ENCODE measurements at regions not wholly inside any gene's neighbourhood (a gene's known extent, or its start where the extent isn't known, plus 50 kb on each side); places are given as distances from the start of the nearest gene placed in this dataset.
A peak's percentile ranks its signal among the peaks of the same experiment; 100 is the strongest.

DNA sequence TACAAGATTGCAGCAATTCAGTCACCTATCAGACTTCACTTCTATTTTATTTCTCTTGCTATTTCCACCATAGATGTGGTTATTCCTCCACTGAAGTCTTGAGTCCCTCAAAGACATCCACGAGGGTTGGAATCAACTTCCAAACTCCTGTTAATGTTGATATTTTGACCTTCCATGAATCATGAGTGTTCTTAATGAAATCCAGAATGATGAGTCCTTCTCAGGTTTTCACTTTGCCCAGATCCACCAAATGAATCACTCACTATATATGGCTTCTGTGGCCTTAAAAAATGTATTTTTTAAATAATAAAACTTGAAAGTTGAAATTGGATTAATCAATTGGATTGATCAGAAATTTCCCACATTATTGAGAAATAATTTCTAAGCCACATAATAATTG lies 1821.0 kb downstream of the EFNA5 start:
- TF ChIP-seq HDGF (IDR thresholded peaks at IDR 0.05; ENCODE audit: borderline replicate concordance) (no peak), ARNT (IDR thresholded peaks at IDR 0.05) (no peak), FOXK2 (IDR thresholded peaks at IDR 0.05) (no peak), ZNF384 (IDR thresholded peaks at IDR 0.05) (no peak), CTBP1 (IDR thresholded peaks at IDR 0.05; ENCODE audit: borderline replicate concordance) (no peak)
- POLR2A ChIA-PET, result no interaction called here
- CTCF ChIA-PET, result no interaction called here
- no peak for DNase-seq (ENCODE audit: extremely low spot score)

DNA sequence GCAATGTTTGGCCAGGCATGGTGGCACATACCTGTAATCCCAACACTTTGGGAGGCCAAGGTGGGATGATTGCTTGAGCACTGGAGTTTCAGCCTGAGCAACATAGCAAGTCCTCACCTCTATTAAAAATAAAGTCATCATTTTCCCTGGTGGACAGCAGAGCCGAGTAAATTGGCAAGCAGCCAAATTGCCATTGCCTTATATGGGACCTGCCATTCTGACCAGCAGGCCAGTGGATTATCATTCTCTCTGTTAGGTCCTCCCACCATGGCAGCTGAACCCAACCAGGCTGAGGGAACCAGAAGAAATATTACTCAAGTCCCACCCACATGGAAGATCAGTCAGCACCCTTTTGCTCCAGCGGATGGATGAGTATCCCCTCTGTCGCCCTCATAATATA lies 1829.9 kb downstream of the EFNA5 start:
- TF ChIP-seq, protein P1, sequence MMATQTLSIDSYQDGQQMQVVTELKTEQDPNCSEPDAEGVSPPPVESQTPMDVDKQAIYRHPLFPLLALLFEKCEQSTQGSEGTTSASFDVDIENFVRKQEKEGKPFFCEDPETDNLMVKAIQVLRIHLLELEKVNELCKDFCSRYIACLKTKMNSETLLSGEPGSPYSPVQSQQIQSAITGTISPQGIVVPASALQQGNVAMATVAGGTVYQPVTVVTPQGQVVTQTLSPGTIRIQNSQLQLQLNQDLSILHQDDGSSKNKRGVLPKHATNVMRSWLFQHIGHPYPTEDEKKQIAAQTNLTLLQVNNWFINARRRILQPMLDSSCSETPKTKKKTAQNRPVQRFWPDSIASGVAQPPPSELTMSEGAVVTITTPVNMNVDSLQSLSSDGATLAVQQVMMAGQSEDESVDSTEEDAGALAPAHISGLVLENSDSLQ (IDR thresholded peaks at IDR 0.05), result peak; percentile 22; the same call in 1 of the 2 replicates
- TF ChIP-seq ELF4 (IDR thresholded peaks at IDR 0.05), result no peak
- CTCF ChIA-PET, result no interaction called here
- DNase-seq (ENCODE audit: extremely low spot score), result peak; percentile 23
- POLR2A ChIA-PET, result no interaction called here

DNA sequence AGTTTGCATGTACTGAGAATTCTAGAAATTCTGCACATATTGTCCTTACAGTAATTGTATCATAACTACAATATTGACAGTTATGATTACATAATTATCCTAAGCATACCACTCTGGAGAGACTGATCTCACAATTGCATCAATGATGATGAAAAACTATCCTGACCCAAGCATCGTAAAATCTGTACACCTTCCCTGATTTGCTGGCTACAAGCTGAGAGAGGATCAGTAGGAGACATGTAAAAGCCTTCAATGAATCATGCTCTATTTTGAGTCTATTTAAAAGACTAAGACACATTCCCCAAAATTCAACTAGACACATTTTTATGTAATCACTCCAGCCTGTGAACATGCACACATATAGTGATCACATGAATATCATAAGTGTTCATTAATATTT lies 1833.8 kb downstream of the EFNA5 start:
- ChIA-PET POLR2A (no interaction called here), CTCF (no interaction called here)
- TF ChIP-seq FOXM1 (IDR thresholded peaks at IDR 0.05; ENCODE audit: borderline replicate concordance) (no peak), FOXK2 (IDR thresholded peaks at IDR 0.05) (no peak), L3MBTL2 (conservative IDR thresholded peaks at IDR 0.05) (no peak), HDGF (IDR thresholded peaks at IDR 0.05; ENCODE audit: borderline replicate concordance) (no peak), CTBP1 (IDR thresholded peaks at IDR 0.05; ENCODE audit: borderline replicate concordance) (no peak), SUZ12 (IDR thresholded peaks at IDR 0.05) (no peak), TARDBP (IDR thresholded peaks at IDR 0.05) (no peak), SP1 (IDR thresholded peaks at IDR 0.05) (no peak), ARNT (IDR thresholded peaks at IDR 0.05) (no peak), FOXA1 (IDR thresholded peaks at IDR 0.05) (no peak), NFRKB (IDR thresholded peaks at IDR 0.05) (no peak), BHLHE40 (IDR thresholded peaks at IDR 0.05; ENCODE audit: borderline replicate concordance) (no peak)
- no peak for DNase-seq (ENCODE audit: extremely low spot score)

DNA sequence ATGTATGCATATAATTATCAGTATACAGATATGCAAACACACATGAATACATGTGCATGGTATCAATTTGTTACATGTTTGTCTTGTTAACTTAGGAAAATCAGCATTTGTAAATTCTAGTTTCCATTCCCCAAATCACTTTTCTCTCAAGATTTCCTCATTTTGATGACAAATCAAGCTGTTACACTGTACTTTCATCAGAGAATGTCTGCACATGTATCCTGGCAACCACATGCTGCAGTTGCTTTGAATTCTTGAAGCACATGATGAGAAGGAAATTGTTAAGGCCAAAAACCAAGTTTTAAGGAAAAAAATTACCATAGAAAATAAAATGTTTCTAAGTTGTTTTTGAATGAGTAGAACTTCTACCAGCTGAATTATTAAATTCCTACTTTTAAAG lies 1834.5 kb downstream of the EFNA5 start:
- no peak for DNase-seq (ENCODE audit: extremely low spot score)
- ChIA-PET POLR2A (no interaction called here), CTCF (no interaction called here)
- no peak for TF ChIP-seq CTBP1 (IDR thresholded peaks at IDR 0.05; ENCODE audit: borderline replicate concordance)
- TF ChIP-seq FOXA1 (IDR thresholded peaks at IDR 0.05), result no peak
- TF ChIP-seq FOXM1 (IDR thresholded peaks at IDR 0.05; ENCODE audit: borderline replicate concordance), result no peak
- TF ChIP-seq L3MBTL2 (conservative IDR thresholded peaks at IDR 0.05), result no peak
- no peak for TF ChIP-seq SP1 (IDR thresholded peaks at IDR 0.05)
- TF ChIP-seq FOXK2 (IDR thresholded peaks at IDR 0.05), result no peak
- TF ChIP-seq ZNF384 (IDR thresholded peaks at IDR 0.05), result no peak
- TF ChIP-seq ARNT (IDR thresholded peaks at IDR 0.05), result no peak

DNA sequence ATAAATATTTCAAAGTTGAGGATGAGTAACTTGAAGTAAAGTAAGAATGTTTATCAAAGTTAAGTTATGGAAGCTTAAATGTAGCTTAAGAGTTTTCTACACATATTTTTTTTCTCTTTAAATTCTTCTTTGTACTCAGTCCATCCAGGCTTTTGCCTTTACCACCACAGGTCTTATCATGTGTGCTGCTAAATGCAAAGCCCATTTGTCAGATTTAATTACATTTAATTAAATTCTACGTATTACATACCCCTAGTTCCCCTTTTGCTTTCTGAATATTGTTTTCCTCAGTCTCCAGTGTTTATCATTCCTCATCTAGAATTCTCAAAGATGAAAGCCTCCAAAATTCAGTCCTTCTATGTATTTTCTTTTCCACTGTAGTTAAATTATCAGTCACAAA lies 1841.9 kb downstream of the EFNA5 start:
- TF ChIP-seq, protein P1 (IDR thresholded peaks at IDR 0.05), result no peak
- TF ChIP-seq FOXA1 (IDR thresholded peaks at IDR 0.05) (no peak), CTBP1 (IDR thresholded peaks at IDR 0.05; ENCODE audit: borderline replicate concordance) (no peak)
- ChIA-PET POLR2A (no interaction called here), CTCF (no interaction called here)
- DNase-seq (ENCODE audit: extremely low spot score), result no peak

DNA sequence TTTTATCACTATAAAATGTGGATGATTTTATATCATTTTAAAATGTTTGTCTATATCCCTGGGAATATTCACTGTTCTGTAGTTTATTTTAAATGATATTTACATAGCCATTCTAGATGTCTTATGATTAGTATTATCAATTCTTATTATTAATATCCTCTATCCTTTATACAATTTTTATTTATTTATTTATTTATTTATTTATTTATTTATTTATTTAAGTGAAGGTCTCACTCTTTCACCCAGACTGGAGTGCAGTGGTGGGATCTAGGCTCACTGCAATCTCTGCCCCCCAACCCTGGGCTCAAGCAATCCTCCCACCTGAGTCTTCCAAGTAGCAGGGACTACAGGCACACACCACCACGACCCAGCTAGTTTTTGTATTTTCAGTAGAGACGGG lies 1848.9 kb downstream of the EFNA5 start:
- CTCF ChIA-PET, result no interaction called here
- no peak for TF ChIP-seq LEF1 (IDR thresholded peaks at IDR 0.05; ENCODE audit: borderline replicate concordance)
- TF ChIP-seq TARDBP (IDR thresholded peaks at IDR 0.05), result no peak
- no peak for TF ChIP-seq FOXK2 (IDR thresholded peaks at IDR 0.05)
- no peak for TF ChIP-seq SUZ12 (IDR thresholded peaks at IDR 0.05)
- TF ChIP-seq FOXM1 (IDR thresholded peaks at IDR 0.05; ENCODE audit: borderline replicate concordance), result no peak
- no peak for TF ChIP-seq SP1 (IDR thresholded peaks at IDR 0.05)
- TF ChIP-seq CTBP1 (IDR thresholded peaks at IDR 0.05; ENCODE audit: borderline replicate concordance), result no peak
- no peak for TF ChIP-seq NFRKB (IDR thresholded peaks at IDR 0.05)
- POLR2A ChIA-PET, result no interaction called here
- no peak for DNase-seq (ENCODE audit: extremely low spot score)

DNA sequence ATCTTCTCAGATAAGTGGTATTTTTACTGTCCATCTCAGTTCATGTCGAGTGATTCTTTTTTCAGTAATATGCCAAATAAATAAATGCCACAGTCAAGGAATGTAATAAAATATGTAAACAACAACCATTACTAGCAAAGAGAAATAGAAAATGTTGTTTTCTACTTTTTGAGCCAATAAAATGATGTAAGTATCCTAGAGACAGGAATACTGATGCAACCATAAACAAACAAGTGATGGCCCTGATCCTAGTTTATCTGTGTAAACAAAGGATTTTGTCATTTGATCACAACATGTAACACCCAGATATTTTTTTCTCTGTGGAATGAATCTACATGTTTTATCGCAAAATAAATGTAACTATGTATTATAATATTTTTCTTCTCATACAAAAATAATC lies 1852.8 kb downstream of the EFNA5 start:
- CTCF ChIA-PET, result no interaction called here

DNA sequence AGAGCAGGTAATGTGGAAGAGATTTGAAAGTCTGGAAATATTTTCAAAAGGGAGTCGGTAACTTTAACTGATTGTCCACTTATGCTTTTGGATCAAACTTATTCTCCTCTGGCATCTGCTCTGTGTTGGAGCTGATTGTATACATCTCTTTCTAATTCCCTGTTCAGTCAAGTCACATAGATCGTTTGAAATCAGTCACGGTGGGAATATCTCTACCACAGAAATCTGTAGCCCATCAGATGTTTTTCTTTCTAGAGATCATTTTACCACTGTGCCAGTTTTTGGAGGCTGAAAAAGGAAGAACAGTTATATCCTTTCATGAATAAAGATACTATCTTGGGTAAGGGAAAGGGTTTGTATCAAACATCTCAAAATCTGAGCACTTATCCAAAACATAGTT lies 1853.3 kb downstream of the EFNA5 start:
- no peak for DNase-seq (ENCODE audit: extremely low spot score)
- TF ChIP-seq ARNT (IDR thresholded peaks at IDR 0.05) (no peak), SP1 (IDR thresholded peaks at IDR 0.05) (no peak), NFRKB (IDR thresholded peaks at IDR 0.05) (no peak), FOXM1 (IDR thresholded peaks at IDR 0.05; ENCODE audit: borderline replicate concordance) (no peak), TARDBP (IDR thresholded peaks at IDR 0.05) (no peak), SUZ12 (IDR thresholded peaks at IDR 0.05) (no peak), BHLHE40 (IDR thresholded peaks at IDR 0.05; ENCODE audit: borderline replicate concordance) (no peak), LEF1 (IDR thresholded peaks at IDR 0.05; ENCODE audit: borderline replicate concordance) (no peak), ZNF384 (IDR thresholded peaks at IDR 0.05) (no peak), FOXA1 (IDR thresholded peaks at IDR 0.05) (no peak), L3MBTL2 (conservative IDR thresholded peaks at IDR 0.05) (no peak)
- TF ChIP-seq, protein P1 (IDR thresholded peaks at IDR 0.05), result no peak
- ChIA-PET CTCF (no interaction called here), POLR2A (no interaction called here)

More for the DNA sequence above, 1852.8 kb downstream of the EFNA5 start:
- no peak for DNase-seq (ENCODE audit: extremely low spot score)
- TF ChIP-seq L3MBTL2 (conservative IDR thresholded peaks at IDR 0.05), result no peak
- TF ChIP-seq NFRKB (IDR thresholded peaks at IDR 0.05), result no peak
- TF ChIP-seq CTBP1 (IDR thresholded peaks at IDR 0.05; ENCODE audit: borderline replicate concordance), result no peak
- no peak for TF ChIP-seq LEF1 (IDR thresholded peaks at IDR 0.05; ENCODE audit: borderline replicate concordance)
- TF ChIP-seq ELF4 (IDR thresholded peaks at IDR 0.05), result no peak
- no peak for TF ChIP-seq BHLHE40 (IDR thresholded peaks at IDR 0.05; ENCODE audit: borderline replicate concordance)
- POLR2A ChIA-PET, result no interaction called here

Data from HEK293T (cell line).